Brain microvascular endothelial cell (primary cell): ENCODE measurements at regions not wholly inside any gene's neighbourhood (a gene's known extent, or its start where the extent isn't known, plus 50 kb on each side); places are given as distances from the start of the nearest gene placed in this dataset.

ENCODE experiments used
- DNase-seq: peaks from one replicate; pipeline ENCODE4 v3.0.0-alpha.2; 2020
- H3K27ac ChIP-seq: fragments of 250-450 bp; sonication (Bioruptor Pico); 2 replicates; pipeline ENCODE4 v1.5.1; 2020; ENCODE audit warnings: mild to moderate bottlenecking, moderate library complexity
- H3K27me3 ChIP-seq: fragments of 250-450 bp; sonication (Bioruptor Pico); replicated peaks from 2 replicates; pipeline ENCODE4 v1.5.1; 2020; ENCODE audit warnings: mild to moderate bottlenecking
- H3K36me3 ChIP-seq: fragments of 250-450 bp; sonication (Bioruptor Pico); replicated peaks from 2 replicates; pipeline ENCODE4 v1.5.1; 2020; ENCODE audit warnings: mild to moderate bottlenecking
- H3K4me3 ChIP-seq: 2 replicates; pipeline ENCODE4 v1.5.1; 2011; ENCODE audit warnings: low read depth, mild to moderate bottlenecking, control low read depth, low read length, moderate library complexity
- CTCF ChIP-seq: IDR thresholded peaks from 2 replicates; pipeline ENCODE4 v1.5.1; 2011; ENCODE audit warnings: low read depth, mild to moderate bottlenecking, moderate library complexity, low read length, control low read depth, inconsistent platforms; ENCODE audit errors: missing control alignments
- in situ Hi-C: cut with HindIII; loops from 2 replicates; pipeline ENCODE4 v1.10.0; 2017; ENCODE audit warnings: low sequenced_read_pairs, low pct_ligation_motif_present

- H3K36me3 ChIP-seq, result no peaks in the 10 kb centered on the region
- TF ChIP-seq CTCF, result no peak
- no peak for DNase-seq
- H3K27me3 ChIP-seq, result no peaks in the 10 kb centered on the region
- in situ Hi-C loops, result no loop called here
- H3K4me3 ChIP-seq, result no peak overlapping the region
- H3K27ac ChIP-seq, result no peak overlapping the region
Measured at GRCh38 chr3:68458581-68458980, 473.8 kb downstream of the TAFA4 start.

GRCh38 chr3:68448510-68449383, 483.6 kb downstream of the TAFA4 start:
- in situ Hi-C loops, result no loop called here
- Histone ChIP-seq H3K27me3 (no peaks in the 10 kb centered on the region), H3K4me3 (no peak overlapping the region), H3K36me3 (no peaks in the 10 kb centered on the region), H3K27ac (no peak overlapping the region)
- DNase-seq, result no peak
- TF ChIP-seq CTCF, result no peak

GRCh38 chr3:68447885-68448284, 484.5 kb downstream of the TAFA4 start:
- Histone ChIP-seq H3K27ac (no peak overlapping the region), H3K27me3 (no peaks in the 10 kb centered on the region), H3K4me3 (no peak overlapping the region), H3K36me3 (no peaks in the 10 kb centered on the region)
- TF ChIP-seq CTCF, result no peak
- in situ Hi-C loops, result no loop called here
- no peak for DNase-seq

- DNase-seq, result no peak
Measured at GRCh38 chr3:68441054-68441453, 491.3 kb downstream of the TAFA4 start.

GRCh38 chr3:68436619-68437401, 495.5 kb downstream of the TAFA4 start:
- Histone ChIP-seq H3K36me3 (no peaks in the 10 kb centered on the region), H3K4me3 (no peak overlapping the region), H3K27me3 (no peaks in the 10 kb centered on the region), H3K27ac (no peak overlapping the region)
- TF ChIP-seq CTCF, result no peak
- in situ Hi-C loops, result no loop called here
- DNase-seq, result no peak

More at GRCh38 chr3:68441054-68441453, 491.3 kb downstream of the TAFA4 start:
- in situ Hi-C loops, result no loop called here
- TF ChIP-seq CTCF, result no peak
- no peak overlapping the region for H3K27ac ChIP-seq
- H3K27me3 ChIP-seq, result no peaks in the 10 kb centered on the region
- H3K36me3 ChIP-seq, result no peaks in the 10 kb centered on the region
- no peak overlapping the region for H3K4me3 ChIP-seq
